Spleen (tissue), 11 donors: ENCODE measurements at regions not wholly inside any gene's neighbourhood (a gene's known extent, or its start where the extent isn't known, plus 50 kb on each side); places are given as distances from the start of the nearest gene placed in this dataset.

Source experiments
- DNase-seq: peaks from one replicate; pipeline ENCODE4 v3.0.0-alpha.2; 2020
- H3K27ac ChIP-seq, 8 donors: fragments of 200-600 bp; sonication (generic) in 7 of 8; 1 replicate in 4 of 8; 2 replicates in 4 of 8; pipeline versions ENCODE4 v1.5.0 to v1.8.0; 2016 to 2021; ENCODE audit warnings: inconsistent platforms in 4 of 8, mild to moderate bottlenecking in 4 of 8, moderate library complexity in 1 of 8
- H3K27me3 ChIP-seq, 7 donors: fragments of 200-600 bp; sonication (generic) in 6 of 7; replicated peaks in 1 of 7; 1 replicate in 4 of 7; 2 replicates in 3 of 7; pipeline versions ENCODE4 v1.5.0 to v1.8.0; 2016 to 2021; ENCODE audit warnings: inconsistent platforms in 3 of 7, mild to moderate bottlenecking in 1 of 7
- H3K36me3 ChIP-seq, 6 donors: fragments of 200-600 bp; sonication (generic) in 5 of 6; 1 replicate in 4 of 6; 2 replicates in 2 of 6; pipeline versions ENCODE4 v1.5.0 to v1.8.0; 2016 to 2021; ENCODE audit warnings: inconsistent platforms in 2 of 6
- H3K4me1 ChIP-seq, 6 donors: fragments of 200-600 bp; sonication (generic) in 5 of 6; 1 replicate in 3 of 6; 2 replicates in 3 of 6; pipeline versions ENCODE4 v1.5.0 to v1.8.0; 2016 to 2021; ENCODE audit warnings: inconsistent platforms in 3 of 6
- H3K4me3 ChIP-seq, 8 donors: fragments of 200-600 bp; sonication (generic) in 7 of 8; 1 replicate in 4 of 8; 2 replicates in 4 of 8; pipeline versions ENCODE4 v1.5.0 to v1.8.0; 2016 to 2021; ENCODE audit warnings: inconsistent platforms in 4 of 8, mild to moderate bottlenecking in 4 of 8, moderate library complexity in 2 of 8
- H3K9me3 ChIP-seq, 8 donors: fragments of 200-600 bp; sonication (generic) in 7 of 8; 1 replicate in 4 of 8; 2 replicates in 4 of 8; pipeline versions ENCODE4 v1.5.0 to v1.8.0; 2016 to 2021; ENCODE audit warnings: inconsistent platforms in 4 of 8
- POLR2A ChIP-seq, 3 donors: fragments of 450-650 bp; IDR thresholded peaks; one replicate each; pipeline ENCODE4 v1.5.1; 2017; ENCODE audit warnings: antibody characterized with exemption in 3 of 3, mild to moderate bottlenecking in 1 of 3
- POLR2AphosphoS5 ChIP-seq, 3 donors: sonication (generic); formaldehyde crosslinking; IDR thresholded peaks; one replicate each; pipeline ENCODE4 v1.5.1; 2017; ENCODE audit warnings: antibody characterized with exemption in 3 of 3
- WGBS, 5 donors: extraction: QIAGEN DNeasy Blood & Tissue Kit in 3 of 5; methylation state at CpG; one replicate each; pipeline versions ENCODE4 v1.1.5 to v1.1.7; 2013 to 2018; 5-methylcytosine and 5-hydroxymethylcytosine counted together
- intact Hi-C: fragments of 100-400 bp; cut with DNase I; formaldehyde crosslinking; loops from one replicate; pipeline ENCODE4 v1.15.0; 2023; ENCODE audit warnings: low total_unique reads
- TF ChIP-seq, protein P1 (sequence below), 11 experiments: fragments of 200-600 bp in 7 of 11; fragments of 450-650 bp in 4 of 11; sonication (generic) in 4 of 11; IDR thresholded peaks in 8 of 11; conservative IDR thresholded peaks in 3 of 11; 1 replicate in 7 of 11; 2 replicates in 4 of 11; pipeline versions ENCODE4 v1.4.0 to v1.8.0; 2016 to 2021; ENCODE audit warnings: antibody characterized with exemption in 11 of 11, inconsistent platforms in 4 of 11, mild to moderate bottlenecking in 1 of 11
- donor health status: healthy with polysubstance abuse.
- donor health status: DM: no; HTN: no; CAD: no; lungs with moderate emphysema.
- donor health status: DM: no; HTN: no; CAD: no.
- donor health status: Bipolar disorder and iron deficiency.
- donor health status: healthy.
- donor health status: DM: no; HTN: no; CAD: no.
- donor health status: DM: yes; HTN: yes; CAD: no.

DNA sequence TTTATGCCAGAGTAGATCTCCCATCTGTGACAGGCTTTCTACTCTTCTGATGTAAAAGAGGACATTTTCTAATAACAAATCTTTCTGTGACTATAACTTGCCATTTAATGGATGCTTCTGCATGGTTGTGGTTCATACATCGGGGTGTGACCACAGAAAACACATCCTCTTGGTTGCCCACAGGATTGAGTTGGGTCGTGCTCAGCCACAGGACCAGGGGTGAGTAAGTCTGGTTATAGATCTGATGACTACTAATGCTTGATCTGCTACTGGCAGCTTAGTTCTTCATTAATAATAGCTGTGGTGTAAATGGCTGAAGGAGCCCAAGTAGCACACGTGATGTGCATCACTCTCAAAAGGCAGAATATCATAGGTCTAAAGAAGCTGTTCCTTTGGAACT, 328.2 kb downstream of the RWDD3 start:
- H3K36me3 ChIP-seq: no peaks in the 10 kb centered on the region
- no peak for TF ChIP-seq POLR2A (IDR thresholded peaks at IDR 0.05)
- TF ChIP-seq, protein P1, sequence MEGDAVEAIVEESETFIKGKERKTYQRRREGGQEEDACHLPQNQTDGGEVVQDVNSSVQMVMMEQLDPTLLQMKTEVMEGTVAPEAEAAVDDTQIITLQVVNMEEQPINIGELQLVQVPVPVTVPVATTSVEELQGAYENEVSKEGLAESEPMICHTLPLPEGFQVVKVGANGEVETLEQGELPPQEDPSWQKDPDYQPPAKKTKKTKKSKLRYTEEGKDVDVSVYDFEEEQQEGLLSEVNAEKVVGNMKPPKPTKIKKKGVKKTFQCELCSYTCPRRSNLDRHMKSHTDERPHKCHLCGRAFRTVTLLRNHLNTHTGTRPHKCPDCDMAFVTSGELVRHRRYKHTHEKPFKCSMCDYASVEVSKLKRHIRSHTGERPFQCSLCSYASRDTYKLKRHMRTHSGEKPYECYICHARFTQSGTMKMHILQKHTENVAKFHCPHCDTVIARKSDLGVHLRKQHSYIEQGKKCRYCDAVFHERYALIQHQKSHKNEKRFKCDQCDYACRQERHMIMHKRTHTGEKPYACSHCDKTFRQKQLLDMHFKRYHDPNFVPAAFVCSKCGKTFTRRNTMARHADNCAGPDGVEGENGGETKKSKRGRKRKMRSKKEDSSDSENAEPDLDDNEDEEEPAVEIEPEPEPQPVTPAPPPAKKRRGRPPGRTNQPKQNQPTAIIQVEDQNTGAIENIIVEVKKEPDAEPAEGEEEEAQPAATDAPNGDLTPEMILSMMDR (IDR thresholded peaks at IDR 0.05 in 8 of 11, conservative IDR thresholded peaks at IDR 0.05 in 3 of 11): no peak
- intact Hi-C loops: no loop called here
- peaks cover 0 to 39% (median 25%) of the 10 kb centered on the region in 8 donors for H3K9me3 ChIP-seq
- no peak overlapping the region for H3K4me3 ChIP-seq
- 59 to 72% (median 64%) methylated on average over 3 of the region's 3 CpGs for WGBS, 5 donors
- H3K4me1 ChIP-seq: no peaks in the 10 kb centered on the region
- no peaks in the 10 kb centered on the region for H3K27me3 ChIP-seq
- no peak for DNase-seq
- no peak overlapping the region for H3K27ac ChIP-seq

DNA sequence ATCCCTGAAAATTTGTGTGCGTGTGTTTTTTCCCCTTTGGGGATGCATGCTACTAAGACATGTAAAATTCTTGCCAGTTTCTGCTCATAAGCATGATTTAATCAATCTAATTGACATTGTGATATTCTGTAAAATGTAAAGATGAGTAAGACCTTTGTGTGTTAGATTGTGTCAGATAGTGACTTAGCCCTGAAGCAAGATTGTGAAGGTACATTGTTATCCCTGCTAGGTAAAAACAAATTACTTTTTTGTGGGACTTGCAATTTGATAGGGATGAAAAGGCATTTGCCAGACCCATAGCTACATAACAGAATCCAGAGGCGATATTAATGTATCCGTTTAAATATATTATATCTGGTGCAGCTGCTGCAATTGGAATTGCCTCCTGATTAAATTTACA, 338.0 kb downstream of the RWDD3 start:
- Histone ChIP-seq H3K9me3 (peaks cover 0 to 4% (median 0%) of the 10 kb centered on the region in 8 donors), H3K36me3 (no peaks in the 10 kb centered on the region), H3K4me3 (no peak overlapping the region), H3K27ac (no peak overlapping the region), H3K27me3 (no peaks in the 10 kb centered on the region), H3K4me1 (no peaks in the 10 kb centered on the region)
- no peak for DNase-seq
- TF ChIP-seq POLR2AphosphoS5 (IDR thresholded peaks at IDR 0.05) (no peak), POLR2A (IDR thresholded peaks at IDR 0.05) (no peak)
- TF ChIP-seq, protein P1 (IDR thresholded peaks at IDR 0.05 in 8 of 11, conservative IDR thresholded peaks at IDR 0.05 in 3 of 11): no peak
- intact Hi-C loops: no loop called here
- WGBS, 5 donors: 78 to 92% (median 87%) methylated on average over 3 of the region's 3 CpGs

DNA sequence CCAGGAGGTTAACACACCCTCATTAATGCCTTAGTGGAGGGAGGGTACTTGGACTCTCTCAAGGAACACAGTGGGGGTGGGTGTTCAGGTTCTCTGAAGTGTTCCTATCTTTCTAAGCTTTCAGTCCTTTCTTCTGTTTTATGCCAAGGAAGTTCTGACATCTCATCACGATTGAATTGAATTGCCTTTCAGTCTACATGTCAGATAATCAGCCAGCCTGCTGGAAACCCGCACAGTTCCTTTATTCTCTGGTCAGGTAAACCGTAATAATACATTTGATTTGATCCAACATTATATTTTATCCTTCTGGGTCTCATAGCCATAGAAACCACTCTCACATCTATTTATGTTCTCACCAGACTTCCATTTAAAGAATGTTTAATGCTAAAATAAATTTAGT, 339.0 kb downstream of the RWDD3 start:
- H3K4me3 ChIP-seq: no peak overlapping the region
- TF ChIP-seq POLR2AphosphoS5 (IDR thresholded peaks at IDR 0.05) (no peak), POLR2A (IDR thresholded peaks at IDR 0.05) (no peak)
- TF ChIP-seq, protein P1 (IDR thresholded peaks at IDR 0.05 in 8 of 11, conservative IDR thresholded peaks at IDR 0.05 in 3 of 11): no peak
- H3K27me3 ChIP-seq: no peaks in the 10 kb centered on the region
- no peak for DNase-seq
- 61 to 88% (median 75%) methylated on average over 3 of the region's 3 CpGs for whole genome bisulfite sequencing, 5 donors
- intact Hi-C loops: no loop called here
- H3K36me3 ChIP-seq: no peaks in the 10 kb centered on the region
- no peak overlapping the region for H3K27ac ChIP-seq
- no peaks in the 10 kb centered on the region for H3K4me1 ChIP-seq
- peaks cover 0 to 4% (median 0%) of the 10 kb centered on the region in 8 donors for H3K9me3 ChIP-seq

DNA sequence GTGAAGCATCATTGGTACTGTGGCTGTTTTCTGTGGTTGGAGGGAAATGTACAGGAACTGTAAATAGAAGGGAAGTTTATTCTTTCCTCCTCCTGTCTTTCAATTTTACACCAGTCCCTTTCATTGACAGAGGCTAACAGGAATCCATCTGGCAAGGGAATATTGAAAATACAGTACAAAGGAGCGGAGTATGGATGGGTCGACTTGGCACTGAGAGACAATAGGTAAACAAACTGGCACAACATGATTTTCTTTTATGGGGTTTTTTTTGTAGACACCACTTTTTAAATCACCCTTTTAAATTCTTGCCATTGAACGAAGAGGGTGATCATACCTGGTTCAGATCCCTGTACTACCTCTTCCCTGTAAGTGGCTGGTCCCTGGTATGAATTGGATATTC, 341.3 kb downstream of the RWDD3 start:
- H3K36me3 ChIP-seq: no peaks in the 10 kb centered on the region
- WGBS, 5 donors: 75 to 92% (median 87%) methylated on average over 3 of the region's 3 CpGs
- H3K27me3 ChIP-seq: no peaks in the 10 kb centered on the region
- no peak for DNase-seq
- intact Hi-C loops: no loop called here
- H3K9me3 ChIP-seq: peaks cover 0 to 4% (median 0%) of the 10 kb centered on the region in 8 donors
- no peak overlapping the region for H3K27ac ChIP-seq
- TF ChIP-seq, protein P1 (IDR thresholded peaks at IDR 0.05 in 8 of 11, conservative IDR thresholded peaks at IDR 0.05 in 3 of 11): no peak
- TF ChIP-seq POLR2AphosphoS5 (IDR thresholded peaks at IDR 0.05): no peak
- TF ChIP-seq POLR2A (IDR thresholded peaks at IDR 0.05): no peak
- H3K4me3 ChIP-seq: no peak overlapping the region
- H3K4me1 ChIP-seq: no peaks in the 10 kb centered on the region
